Activated T-helper 17 cell treated with anti-CD3 and anti-CD28 coated beads, Interleukin-2, amount 50 U/mL, for 72 hours (primary cell): ENCODE measurements at regions not wholly inside any gene's neighbourhood (a gene's known extent, or its start where the extent isn't known, plus 50 kb on each side); places are given as distances from the start of the nearest gene placed in this dataset.
"Not testable (repeated sequence)": the region's sequence is repeated elsewhere in the genome, so short reads cannot be mapped to it uniquely, and the experiment has no call there.

Source experiments
- ATAC-seq: fragments of 150-1000 bp; cut with Tn5 transposase; replicated peaks from 2 replicates; pipeline ENCODE4 v1.10.0; 2021; ENCODE audit warnings: mild to moderate bottlenecking, moderate library complexity
- H3K27ac Mint-ChIP-seq: one replicate; pipeline ENCODE4 v1.8.0; 2022; ENCODE audit warnings: mixed read lengths
- H3K27me3 Mint-ChIP-seq: one replicate; pipeline ENCODE4 v1.8.0; 2022; ENCODE audit warnings: mixed read lengths
- H3K36me3 Mint-ChIP-seq: one replicate; pipeline ENCODE4 v1.8.0; 2022; ENCODE audit warnings: low read depth, mild to moderate bottlenecking, mixed read lengths
- H3K4me1 Mint-ChIP-seq: one replicate; pipeline ENCODE4 v1.8.0; 2022; ENCODE audit warnings: mixed read lengths
- H3K4me3 Mint-ChIP-seq: one replicate; pipeline ENCODE4 v1.8.0; 2022; ENCODE audit warnings: mild to moderate bottlenecking, mixed read lengths
- H3K9me3 Mint-ChIP-seq: one replicate; pipeline ENCODE4 v1.8.0; 2022; ENCODE audit warnings: mixed read lengths

DNA sequence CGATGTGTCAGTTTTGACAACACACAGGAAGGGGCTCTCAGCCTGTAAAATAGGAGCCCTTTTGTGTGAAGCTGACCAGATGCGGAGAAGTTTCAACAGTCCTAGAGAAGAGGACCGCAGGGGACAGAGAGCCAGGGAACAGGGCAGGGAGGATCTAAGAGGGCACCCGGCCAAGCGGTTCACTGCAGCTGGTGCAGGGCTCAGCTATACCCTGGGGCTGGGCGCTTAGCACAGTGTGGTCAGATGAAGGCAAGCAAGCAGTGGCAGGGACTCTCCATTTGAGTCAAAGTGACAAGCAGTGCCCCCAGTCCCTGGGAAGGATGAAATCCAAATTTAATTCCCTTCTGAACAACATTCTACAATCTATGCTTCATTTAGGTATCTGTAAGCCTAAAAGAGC is 88.9 kb upstream of the PLGLB2 start:
- not testable (repeated sequence) for H3K36me3 Mint-ChIP-seq, H3K27me3 Mint-ChIP-seq, H3K4me1 Mint-ChIP-seq, H3K9me3 Mint-ChIP-seq, H3K4me3 Mint-ChIP-seq, H3K27ac Mint-ChIP-seq
- peak; percentile 50 for ATAC-seq

DNA sequence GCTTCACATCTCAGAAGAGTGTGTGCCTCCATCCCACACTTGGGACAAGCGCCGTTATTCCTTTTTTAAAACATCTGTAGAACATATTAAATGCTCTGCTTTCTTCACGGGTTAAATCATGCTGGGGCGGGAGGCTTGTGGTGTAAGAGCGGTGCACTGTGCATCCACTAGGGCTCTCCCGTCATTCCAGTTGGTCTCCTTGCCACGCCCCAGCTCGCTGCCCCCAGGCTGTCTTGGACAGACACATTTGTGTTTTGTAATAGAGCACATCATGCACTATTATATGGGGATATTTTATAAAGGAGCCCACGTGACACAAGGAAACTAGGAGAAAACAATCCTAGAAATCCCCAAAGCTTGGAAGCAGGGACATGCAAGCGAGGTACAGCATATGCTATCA is 87.7 kb upstream of the PLGLB2 start:
- H3K27me3 Mint-ChIP-seq, H3K4me1 Mint-ChIP-seq, H3K36me3 Mint-ChIP-seq, H3K27ac Mint-ChIP-seq, H3K9me3 Mint-ChIP-seq, ATAC-seq, H3K4me3 Mint-ChIP-seq: not testable (repeated sequence)

DNA sequence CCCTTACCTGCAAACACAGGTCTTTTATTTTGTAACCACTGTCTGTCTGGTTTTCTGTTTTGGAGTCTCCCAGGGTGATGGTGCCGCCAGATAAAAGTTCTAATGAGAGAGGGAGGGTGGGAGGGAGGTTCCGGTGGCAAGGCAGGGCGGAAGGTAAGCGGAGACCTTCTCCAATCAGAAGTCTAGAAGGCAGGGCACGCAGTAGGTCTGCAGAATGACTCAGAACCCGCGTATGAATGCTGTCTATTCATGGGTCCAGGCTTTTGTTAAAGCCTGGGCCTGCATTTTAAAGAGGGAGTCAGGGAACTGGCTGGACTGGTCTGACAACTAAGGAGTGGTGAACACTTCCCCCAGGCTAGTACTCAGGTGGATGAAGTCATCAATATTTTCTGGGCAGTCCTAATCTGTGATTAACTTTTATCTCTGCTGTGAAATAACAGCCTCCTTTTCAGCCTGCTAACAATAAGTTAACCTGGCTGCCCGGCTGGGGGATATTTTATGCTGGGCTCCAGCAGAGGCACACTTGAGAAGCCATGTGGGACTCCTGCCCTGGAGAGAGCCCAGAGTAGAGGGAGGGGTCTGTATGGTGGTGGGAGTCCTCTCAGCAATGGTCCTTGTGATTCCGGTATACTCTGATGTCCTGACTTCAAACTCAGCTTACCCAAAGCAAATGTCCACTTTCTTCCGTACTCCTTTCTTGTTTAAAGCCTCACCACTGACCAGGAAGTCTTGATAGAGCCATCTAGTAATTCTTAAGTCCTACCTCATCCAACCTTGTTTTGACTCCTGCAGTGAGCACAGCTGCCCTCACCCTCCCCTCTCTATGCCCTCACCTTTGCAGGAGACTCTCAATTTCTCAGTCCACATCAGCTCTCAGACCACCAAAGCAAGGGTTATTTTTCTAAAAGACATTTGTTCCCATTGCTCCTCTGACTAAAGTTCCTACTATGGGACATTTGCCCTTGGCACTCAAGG is 85.3 kb upstream of the PLGLB2 start:
- not testable (repeated sequence) for H3K27ac Mint-ChIP-seq, H3K9me3 Mint-ChIP-seq, H3K4me3 Mint-ChIP-seq, ATAC-seq, H3K36me3 Mint-ChIP-seq, H3K4me1 Mint-ChIP-seq, H3K27me3 Mint-ChIP-seq

DNA sequence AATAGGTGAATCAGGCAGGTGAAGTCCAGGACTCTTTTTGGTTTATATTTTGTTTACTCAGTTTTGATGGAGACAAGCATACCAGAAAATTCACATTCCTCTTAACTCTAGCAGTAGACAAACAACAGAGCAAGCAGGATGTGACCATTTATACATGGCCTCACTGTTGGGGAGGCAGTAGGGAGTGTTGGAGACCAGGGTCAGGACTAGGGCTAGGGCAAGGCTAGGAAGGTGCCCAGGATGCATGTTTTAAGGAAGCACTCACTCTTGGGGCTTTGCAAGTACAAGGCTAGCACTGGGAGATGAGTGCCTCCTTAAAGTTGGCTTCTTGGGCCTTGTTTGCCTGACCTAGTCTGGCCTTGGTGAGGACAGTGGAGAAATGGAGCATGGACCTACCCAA is 84.5 kb upstream of the PLGLB2 start:
- not testable (repeated sequence) for H3K36me3 Mint-ChIP-seq, H3K27ac Mint-ChIP-seq, H3K4me1 Mint-ChIP-seq, H3K27me3 Mint-ChIP-seq, H3K9me3 Mint-ChIP-seq, ATAC-seq, H3K4me3 Mint-ChIP-seq

DNA sequence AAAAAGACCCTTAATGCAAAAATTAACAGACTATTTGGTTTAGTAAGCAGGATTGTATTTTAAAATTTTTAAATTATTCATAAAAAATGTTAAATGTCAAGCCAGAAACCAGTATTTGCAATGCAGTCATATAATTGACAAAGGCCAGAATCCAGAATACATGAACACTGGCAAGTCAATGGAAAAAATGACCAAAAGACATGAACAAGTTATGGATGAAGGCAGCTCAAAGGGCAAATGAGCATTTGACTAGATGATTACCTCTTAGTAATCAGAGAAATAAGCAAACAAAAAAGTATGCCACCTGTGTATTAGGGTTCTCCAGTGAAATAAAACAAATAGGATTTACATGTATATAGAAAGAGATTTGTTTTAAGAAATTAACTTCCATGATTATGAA is 80.9 kb upstream of the PLGLB2 start:
- not testable (repeated sequence) for H3K27ac Mint-ChIP-seq, H3K4me3 Mint-ChIP-seq, H3K9me3 Mint-ChIP-seq

DNA sequence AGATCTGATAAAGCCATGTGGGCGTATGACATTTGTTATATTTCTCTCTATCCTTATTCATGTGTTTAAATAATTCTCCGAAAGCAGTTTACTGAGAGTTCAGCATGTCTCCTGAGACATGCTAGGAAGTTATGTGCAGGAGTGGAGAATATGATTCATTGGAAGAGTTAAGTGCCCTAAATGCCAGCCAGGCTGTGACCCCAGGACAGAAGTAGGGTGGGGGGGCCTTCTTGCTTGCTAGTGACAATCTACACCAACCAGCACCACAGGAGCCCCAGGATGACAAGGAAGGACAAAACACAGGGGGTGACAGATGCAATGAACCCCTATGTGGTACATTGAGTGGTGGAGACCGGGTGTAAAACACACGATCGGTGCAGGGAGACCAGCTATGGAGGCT is 79.5 kb upstream of the PLGLB2 start:
- ATAC-seq, H3K9me3 Mint-ChIP-seq, H3K4me3 Mint-ChIP-seq: not testable (repeated sequence)

More for the DNA sequence above, 80.9 kb upstream of the PLGLB2 start:
- H3K4me1 Mint-ChIP-seq, ATAC-seq, H3K27me3 Mint-ChIP-seq, H3K36me3 Mint-ChIP-seq: not testable (repeated sequence)

DNA sequence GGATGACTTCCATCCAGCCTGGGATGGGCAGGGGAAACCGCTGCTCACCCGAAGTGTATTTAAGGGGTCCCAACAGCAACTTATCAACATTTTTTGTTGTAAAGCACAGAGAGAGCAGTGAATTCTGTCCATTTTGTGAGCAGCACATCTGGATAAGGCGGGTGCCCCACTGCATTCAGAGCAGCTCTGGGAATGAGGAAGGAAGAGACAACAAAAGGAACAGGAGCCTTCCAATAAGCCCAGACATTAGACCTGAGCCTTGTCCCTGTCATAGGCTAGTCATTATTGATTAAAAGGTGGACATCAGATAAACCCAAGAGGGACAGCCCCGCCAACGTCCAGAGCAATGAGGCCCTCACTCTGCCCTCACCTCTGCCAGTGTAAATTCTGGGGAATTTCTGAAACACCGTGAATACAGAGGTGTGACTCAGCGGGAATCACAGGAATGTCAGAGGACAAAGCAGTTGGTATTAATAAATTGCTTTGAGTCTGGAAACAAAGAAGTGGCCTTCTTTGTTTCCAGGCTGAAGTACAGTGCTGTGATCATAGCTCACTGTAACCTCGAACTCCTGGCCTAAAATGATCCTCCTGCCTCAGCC is 78.2 kb upstream of the PLGLB2 start:
- not testable (repeated sequence) for ATAC-seq, H3K27ac Mint-ChIP-seq

More for the DNA sequence above, 79.5 kb upstream of the PLGLB2 start:
- H3K4me1 Mint-ChIP-seq, H3K27me3 Mint-ChIP-seq, H3K36me3 Mint-ChIP-seq, H3K27ac Mint-ChIP-seq: not testable (repeated sequence)

DNA sequence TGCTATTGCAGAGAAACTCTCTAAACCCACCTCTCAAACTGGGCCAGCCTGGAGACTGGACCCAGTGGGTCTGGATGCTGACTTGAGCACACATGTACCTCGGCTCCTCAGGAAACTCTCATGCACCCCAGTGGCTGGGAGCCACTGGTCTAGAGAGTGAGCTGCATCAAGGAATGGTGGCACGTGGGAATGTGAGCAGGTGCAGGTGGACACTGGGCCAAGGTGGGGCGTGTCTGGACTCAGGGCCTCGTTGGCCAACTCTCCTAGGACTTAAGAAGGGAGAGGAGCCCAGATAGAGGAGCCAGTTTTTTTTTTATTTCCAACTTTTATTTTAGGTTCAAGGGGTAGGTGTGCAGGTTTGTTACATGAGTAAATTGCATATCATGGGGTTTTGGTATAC is 75.5 kb upstream of the PLGLB2 start:
- not testable (repeated sequence) for H3K27ac Mint-ChIP-seq, ATAC-seq, H3K4me3 Mint-ChIP-seq, H3K36me3 Mint-ChIP-seq, H3K27me3 Mint-ChIP-seq, H3K4me1 Mint-ChIP-seq, H3K9me3 Mint-ChIP-seq

More for the DNA sequence above, 78.2 kb upstream of the PLGLB2 start:
- not testable (repeated sequence) for H3K9me3 Mint-ChIP-seq, H3K4me1 Mint-ChIP-seq, H3K4me3 Mint-ChIP-seq, H3K27me3 Mint-ChIP-seq, H3K36me3 Mint-ChIP-seq

DNA sequence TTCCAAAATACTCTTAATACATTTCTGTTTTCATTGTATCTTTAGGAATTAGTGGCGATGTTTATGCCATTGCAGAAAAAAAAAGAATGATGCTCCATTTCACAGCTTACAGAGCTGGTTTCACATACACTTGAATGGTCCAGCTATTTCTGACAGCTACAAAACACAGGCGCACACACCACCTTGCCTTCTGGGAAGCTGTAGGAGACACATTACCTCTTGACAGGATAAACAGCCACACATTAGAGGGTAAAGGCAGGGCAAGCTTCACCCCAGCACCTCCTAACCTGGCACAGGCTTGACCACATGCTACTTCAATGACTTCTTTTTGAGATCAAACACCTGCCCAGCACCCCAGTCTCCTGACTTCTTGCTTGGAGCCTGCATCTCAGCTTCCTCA is 73.2 kb upstream of the PLGLB2 start:
- not testable (repeated sequence) for H3K4me3 Mint-ChIP-seq, H3K27ac Mint-ChIP-seq, ATAC-seq, H3K36me3 Mint-ChIP-seq, H3K4me1 Mint-ChIP-seq, H3K27me3 Mint-ChIP-seq, H3K9me3 Mint-ChIP-seq

DNA sequence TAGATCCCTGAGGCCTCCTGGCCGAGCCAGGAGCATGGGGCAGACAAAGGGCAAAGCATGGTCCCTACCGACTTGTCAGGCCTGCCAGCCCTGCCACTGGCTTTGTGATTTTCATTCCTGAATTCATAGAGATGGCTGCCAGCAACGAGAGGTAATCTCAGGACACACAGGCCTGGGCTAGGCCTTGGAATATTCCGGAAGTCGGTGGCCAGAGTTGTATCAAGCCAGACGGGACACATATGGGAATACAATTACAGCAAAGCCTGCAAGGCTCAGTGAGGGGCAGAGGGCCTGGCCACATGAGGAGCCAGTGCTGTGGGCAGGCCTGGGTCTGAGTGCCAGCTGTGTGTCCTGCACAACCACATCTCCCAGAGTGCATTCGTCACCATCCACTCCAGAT is 72.4 kb upstream of the PLGLB2 start:
- H3K27ac Mint-ChIP-seq = not testable (repeated sequence)

DNA sequence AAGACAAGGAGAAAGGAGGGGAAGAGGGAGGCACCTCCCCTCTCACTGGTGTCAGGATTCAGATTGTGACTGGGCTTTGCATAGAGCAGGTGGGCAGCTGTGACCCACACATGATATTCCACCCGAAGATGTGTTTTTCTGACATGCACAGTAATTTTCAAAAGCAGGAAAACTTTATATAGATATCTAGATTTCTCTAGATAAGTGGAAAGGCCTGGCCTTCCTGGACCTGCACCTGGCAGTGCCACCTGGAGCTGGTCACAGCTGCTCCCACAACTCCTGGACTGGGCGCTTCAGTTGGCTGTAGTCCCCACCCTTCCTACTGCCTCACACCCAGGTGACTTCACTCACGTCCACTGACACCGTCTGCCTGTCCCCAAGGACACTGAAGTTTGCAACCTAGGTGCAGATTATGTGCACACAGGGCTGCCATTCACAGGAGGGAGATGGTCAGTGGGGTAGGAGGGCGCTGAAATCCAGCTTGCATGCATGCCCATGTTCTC is 70.4 kb upstream of the PLGLB2 start:
- not testable (repeated sequence) for H3K27me3 Mint-ChIP-seq, H3K27ac Mint-ChIP-seq, H3K36me3 Mint-ChIP-seq, H3K9me3 Mint-ChIP-seq, H3K4me3 Mint-ChIP-seq, H3K4me1 Mint-ChIP-seq, ATAC-seq

More for the DNA sequence above, 72.4 kb upstream of the PLGLB2 start:
- not testable (repeated sequence) for H3K4me1 Mint-ChIP-seq, H3K36me3 Mint-ChIP-seq, H3K9me3 Mint-ChIP-seq, H3K4me3 Mint-ChIP-seq, ATAC-seq, H3K27me3 Mint-ChIP-seq

DNA sequence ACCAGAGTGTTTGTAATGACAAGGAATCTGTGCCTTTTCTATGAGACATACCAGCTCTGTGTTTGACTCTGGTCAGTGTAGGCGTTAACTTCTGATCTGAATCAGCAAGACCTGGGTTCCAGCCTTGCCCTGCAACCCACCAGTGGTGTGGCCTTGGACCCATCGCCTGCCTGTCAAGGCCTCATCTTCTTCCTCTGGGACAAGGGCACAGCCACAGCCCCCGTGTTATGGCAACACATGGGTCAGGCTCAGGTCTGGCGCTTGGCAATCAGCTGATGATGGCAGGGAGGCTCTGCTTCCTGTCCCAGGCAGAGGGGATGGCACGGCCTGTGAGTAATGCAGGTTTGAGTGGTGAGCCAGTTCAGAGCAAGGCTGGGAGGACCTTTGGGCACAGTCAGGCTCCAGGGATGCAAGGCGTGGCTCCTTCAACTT is 69.1 kb upstream of the PLGLB2 start:
- not testable (repeated sequence) for H3K9me3 Mint-ChIP-seq, H3K4me1 Mint-ChIP-seq, H3K4me3 Mint-ChIP-seq, H3K27ac Mint-ChIP-seq, H3K27me3 Mint-ChIP-seq, H3K36me3 Mint-ChIP-seq
- peak; percentile 90 for ATAC-seq

DNA sequence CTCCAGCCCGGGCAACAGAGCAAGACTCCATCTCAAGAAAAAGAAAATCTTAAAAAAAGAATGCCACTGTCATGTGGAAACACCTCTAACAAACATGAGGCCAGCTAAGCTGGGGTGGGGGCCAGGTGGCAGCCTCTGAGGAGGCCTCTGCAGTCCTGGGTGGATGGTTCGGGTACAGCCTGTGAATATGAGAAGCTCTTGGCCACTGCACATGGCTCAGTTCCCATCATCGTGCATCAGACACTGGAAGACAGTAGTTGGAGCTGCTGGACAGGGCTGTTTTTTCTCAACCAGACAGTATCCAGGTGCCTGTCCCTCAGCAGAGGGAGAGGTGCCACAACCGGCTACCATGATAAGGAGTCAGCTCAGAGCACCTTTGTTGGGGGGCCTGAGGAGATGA is 67.9 kb upstream of the PLGLB2 start:
- H3K4me3 Mint-ChIP-seq, H3K4me1 Mint-ChIP-seq, H3K36me3 Mint-ChIP-seq, ATAC-seq, H3K9me3 Mint-ChIP-seq, H3K27ac Mint-ChIP-seq, H3K27me3 Mint-ChIP-seq: not testable (repeated sequence)

DNA sequence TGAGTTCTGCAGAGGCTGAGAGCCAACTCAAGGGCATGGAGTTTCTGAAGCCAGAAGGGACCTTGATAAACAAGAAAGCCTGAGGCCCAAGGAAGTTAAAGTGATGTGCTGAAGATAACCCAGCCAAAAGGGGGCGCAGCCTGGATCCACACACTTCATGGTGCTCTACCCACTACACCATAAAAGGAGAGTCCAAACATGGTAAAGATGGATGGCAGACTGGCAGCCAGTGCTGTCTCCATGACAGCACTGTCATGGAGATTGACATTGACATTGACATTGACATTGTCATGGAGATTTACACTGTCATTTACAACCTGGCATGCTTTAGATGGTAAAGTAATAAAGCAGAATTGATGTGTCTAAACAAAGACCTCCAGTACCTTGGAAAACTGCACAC is 67.2 kb upstream of the PLGLB2 start:
- H3K9me3 Mint-ChIP-seq, H3K36me3 Mint-ChIP-seq, H3K27ac Mint-ChIP-seq, H3K4me1 Mint-ChIP-seq, ATAC-seq, H3K27me3 Mint-ChIP-seq, H3K4me3 Mint-ChIP-seq: not testable (repeated sequence)

DNA sequence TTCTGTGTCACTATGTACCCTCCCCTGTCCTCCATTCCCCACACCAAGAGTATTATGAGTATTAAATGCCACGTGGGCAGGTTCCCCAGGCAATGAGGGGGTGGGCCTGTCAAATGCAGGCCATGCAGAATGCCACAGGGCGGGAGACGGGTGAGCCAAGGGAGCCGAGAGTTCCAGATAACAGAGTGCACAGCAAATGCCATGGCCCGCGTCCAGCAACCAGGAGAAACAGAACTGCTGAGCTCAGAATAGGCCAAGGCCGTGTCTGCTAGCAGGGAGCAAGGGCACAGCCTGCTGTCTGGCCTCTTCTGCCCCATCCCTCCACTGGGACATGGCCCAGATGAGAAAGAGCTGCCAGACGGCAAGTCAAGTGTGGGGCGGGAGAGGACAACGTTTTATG is 64.4 kb upstream of the PLGLB2 start:
- H3K36me3 Mint-ChIP-seq, H3K9me3 Mint-ChIP-seq, H3K27ac Mint-ChIP-seq, H3K27me3 Mint-ChIP-seq, H3K4me3 Mint-ChIP-seq, ATAC-seq, H3K4me1 Mint-ChIP-seq: not testable (repeated sequence)
